GM21529 (cell line): ENCODE measurements at regions not wholly inside any gene's neighbourhood (a gene's known extent, or its start where the extent isn't known, plus 50 kb on each side); places are given as distances from the start of the nearest gene placed in this dataset.
A peak's percentile ranks its signal among the peaks of the same experiment; 100 is the strongest.

Experiments
- ATAC-seq: cut with Tn5 transposase; IDR thresholded peaks from one replicate; pipeline ENCODE4 v1.9.1; 2021; ENCODE audit not compliant: unreplicated experiment

DNA sequence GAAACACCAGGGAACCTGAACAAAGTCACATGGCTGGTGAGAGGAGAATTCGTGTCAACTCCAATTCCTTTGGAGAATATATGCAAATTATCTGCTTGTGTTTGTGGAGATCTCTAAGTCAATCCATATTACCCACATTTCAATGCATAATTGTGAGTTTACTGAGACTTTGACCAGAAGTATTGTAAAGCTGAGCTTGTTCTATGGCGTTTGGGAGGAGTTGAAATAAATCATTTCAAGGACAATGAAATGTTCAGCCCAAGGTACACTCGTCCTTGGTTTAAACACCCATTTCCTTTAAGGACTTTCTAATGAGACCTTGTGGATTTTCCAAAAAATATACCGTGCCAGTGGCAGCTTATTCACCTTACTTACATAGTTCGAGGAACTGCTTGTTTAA is 186.6 kb upstream of the HDAC9 start:
- ATAC-seq, result no peak

DNA sequence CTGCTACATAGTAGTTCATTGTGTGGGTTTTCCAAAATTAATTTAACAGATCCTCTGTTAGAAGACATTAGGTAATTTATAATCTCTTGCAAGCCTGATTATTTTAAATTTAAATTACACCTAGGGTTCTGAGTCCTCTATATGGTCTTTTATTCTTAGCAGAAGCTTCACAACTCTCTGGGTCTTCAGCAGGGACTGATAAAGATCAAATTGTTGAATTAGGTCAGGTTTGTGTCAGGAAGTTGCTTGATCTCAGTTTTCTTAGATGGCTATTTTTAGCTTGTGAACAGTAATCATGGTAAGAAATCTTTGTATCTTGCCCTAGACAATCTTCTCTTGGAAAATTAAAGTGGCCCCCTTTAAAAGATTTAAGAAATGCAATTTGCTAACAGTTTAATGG is 183.1 kb upstream of the HDAC9 start:
- ATAC-seq, result no peak

DNA sequence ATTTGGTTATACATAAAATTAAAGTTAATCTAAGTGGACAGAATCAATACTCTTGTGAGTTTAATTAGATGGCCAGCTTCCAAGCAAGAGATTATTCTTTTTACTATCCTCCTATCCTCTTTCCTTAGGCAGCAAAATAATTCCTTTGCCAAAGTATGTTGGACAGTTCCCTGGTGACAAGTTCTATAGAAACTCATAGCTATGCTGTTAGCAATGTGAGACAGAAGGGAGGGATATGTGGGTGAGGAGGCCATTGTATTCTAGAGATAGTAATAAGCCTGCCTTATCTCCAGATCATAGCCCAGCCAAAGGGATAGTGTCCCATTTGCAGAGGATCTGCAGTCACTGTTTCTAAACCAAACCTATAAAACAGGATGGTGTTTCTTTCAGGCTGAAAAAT is 181.6 kb upstream of the HDAC9 start:
- ATAC-seq, result no peak

DNA sequence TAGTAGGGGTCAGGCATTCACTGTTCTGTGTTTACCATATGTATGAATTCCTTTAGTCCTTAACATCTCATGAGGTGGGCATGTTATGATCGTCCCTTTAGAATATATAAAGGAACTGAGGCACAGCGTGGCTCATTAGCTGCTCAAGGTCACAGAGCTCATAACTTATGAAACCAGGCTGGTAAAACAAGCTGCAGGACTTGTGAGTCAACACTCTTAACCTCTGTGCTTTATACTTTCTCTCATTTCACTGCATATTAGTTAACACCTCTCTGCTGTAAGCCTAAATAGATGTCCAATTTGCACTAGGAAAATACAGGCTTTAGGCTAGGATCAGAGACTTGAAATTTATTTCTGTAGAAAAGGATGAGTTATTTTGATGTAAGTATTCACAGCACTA is 180.3 kb upstream of the HDAC9 start:
- no peak for ATAC-seq

- ATAC-seq, result no peak
Observed at GRCh38 chr7:18317941-18318340, 177.6 kb upstream of the HDAC9 start.

DNA sequence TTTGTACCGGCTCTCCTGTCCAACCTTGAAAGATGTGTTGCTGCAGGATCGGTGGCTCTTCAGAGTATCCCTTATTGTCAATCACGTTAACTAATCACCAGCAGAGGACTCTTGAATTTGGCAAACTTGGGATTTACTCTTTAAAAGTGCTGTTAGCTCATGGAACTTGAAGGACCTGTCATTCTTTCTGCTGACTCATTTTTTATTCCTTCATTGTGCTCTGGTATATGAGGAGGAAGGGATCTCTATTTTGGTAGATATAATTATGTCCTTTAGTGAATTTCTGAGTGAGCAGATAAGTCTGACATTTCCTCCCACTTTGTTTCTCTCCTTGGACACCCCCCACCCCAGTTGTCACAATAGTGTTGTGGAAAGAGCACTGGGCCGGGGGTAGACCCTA is 175.1 kb upstream of the HDAC9 start:
- ATAC-seq, result no peak

- ATAC-seq, result peak; percentile 82
Observed at GRCh38 chr7:18320971-18321567, 174.5 kb upstream of the HDAC9 start.

DNA sequence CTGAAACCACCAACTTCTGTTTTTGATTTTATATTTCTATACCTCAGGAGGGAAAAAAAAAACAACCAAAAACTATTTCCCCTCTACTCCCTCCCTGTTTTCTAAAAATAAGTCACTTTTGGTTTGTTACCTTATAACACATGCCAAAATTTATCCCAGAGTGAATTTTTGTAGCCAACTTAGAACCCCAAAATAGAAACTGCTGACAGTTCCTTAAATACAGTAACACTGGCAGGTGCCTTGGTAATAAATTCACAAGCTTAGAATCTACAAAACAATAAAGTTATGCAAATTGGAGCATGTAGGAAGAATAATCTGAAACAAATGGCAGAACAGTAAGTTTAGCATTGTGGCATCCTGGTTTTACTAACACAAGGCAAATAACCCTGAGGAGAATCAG is 165.0 kb upstream of the HDAC9 start:
- no peak for ATAC-seq

GRCh38 chr7:18336626-18337025 is 158.9 kb upstream of the HDAC9 start:
- ATAC-seq, result no peak

- no peak for ATAC-seq
Observed at GRCh38 chr7:18337048-18337809, 158.3 kb upstream of the HDAC9 start.

GRCh38 chr7:18338910-18339523 is 156.5 kb upstream of the HDAC9 start:
- no peak for ATAC-seq

DNA sequence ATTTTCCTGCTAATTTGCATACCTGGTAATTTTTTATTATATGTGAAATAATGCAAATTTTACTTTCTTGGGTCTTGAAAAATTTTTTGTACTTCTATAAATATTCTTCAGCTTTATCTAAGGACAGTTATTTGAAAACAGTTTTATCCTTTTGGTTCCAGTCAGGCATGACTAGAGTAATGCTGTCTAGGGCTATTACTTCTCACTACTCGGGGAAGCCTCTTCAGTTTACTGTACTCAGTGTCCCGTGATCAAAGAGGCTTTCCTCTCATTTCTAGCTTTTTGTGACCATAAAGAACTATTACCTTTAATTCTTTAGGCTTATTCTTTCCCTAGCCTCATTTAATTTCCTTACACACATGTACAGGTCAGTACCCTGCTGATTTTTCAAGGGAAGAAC is 153.8 kb upstream of the HDAC9 start:
- no peak for ATAC-seq

- ATAC-seq, result no peak
Observed at GRCh38 chr7:18343047-18343446, 152.5 kb upstream of the HDAC9 start.

GRCh38 chr7:18344536-18344935 is 151.0 kb upstream of the HDAC9 start:
- ATAC-seq, result no peak

DNA sequence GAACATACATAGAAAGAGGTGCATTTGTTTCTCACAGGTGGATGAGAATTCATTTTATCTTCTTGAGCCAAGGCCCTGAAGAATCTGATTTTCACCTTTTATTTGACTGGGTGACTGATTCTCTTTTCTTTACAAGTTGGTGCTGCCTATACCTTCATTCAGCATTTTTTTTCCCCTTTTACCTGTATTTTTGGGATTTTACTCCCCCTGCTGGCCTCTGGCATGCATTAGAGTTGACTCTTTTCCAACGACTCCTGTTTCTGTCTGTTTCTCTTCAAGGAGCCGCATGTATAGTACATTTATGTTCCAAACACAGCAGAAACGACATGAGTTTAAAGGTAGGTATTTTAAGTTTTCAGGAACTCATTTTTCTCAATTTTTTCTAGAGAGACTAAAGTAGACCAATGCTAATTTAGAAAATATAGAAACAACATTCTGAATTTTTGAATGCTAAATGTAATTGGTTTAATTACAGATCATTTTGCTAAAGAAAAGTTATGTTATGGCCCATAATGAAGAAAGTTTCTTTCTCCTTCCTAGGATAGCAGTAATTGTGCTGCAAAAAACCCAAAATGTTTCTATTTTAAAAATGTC is 149.8 kb upstream of the HDAC9 start:
- ATAC-seq, result no peak

GRCh38 chr7:18347170-18347569 is 148.4 kb upstream of the HDAC9 start:
- no peak for ATAC-seq

- no peak for ATAC-seq
Observed at GRCh38 chr7:18350678-18351077, 144.9 kb upstream of the HDAC9 start.

GRCh38 chr7:18352339-18353255 is 143.0 kb upstream of the HDAC9 start:
- peak; percentile 67 for ATAC-seq

DNA sequence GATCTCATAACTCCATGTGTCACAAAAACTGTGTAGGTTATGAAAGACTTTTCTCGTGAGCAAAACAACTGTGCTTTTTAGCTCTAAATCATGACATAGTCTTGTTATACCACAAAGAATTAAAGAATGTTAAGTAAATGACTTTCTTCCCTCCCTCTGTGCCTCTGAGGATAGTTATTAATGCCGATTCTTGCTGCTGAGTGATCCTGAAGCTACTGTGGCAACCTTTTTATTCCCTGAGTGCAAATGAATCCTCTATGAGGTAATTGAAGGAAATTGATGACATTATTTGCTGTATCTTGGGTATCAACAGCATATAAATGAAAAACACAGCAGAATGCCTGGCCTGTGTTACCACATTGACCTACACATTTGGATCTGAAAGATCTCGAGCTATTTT is 142.2 kb upstream of the HDAC9 start:
- ATAC-seq, result no peak

- no peak for ATAC-seq
Observed at GRCh38 chr7:18354108-18355085, 141.2 kb upstream of the HDAC9 start.
